NCI-H748 (cell line): ENCODE measurements at regions not wholly inside any gene's neighbourhood (a gene's known extent, or its start where the extent isn't known, plus 50 kb on each side); places are given as distances from the start of the nearest gene placed in this dataset.
"Not testable (repeated sequence)": the region's sequence is repeated elsewhere in the genome, so short reads cannot be mapped to it uniquely, and the experiment has no call there.

Source experiments
- DNase-seq: peaks from one replicate; lab custom pipeline; 2025; ENCODE audit not compliant: unreplicated experiment; lab: John Stamatoyannopoulos, UW

DNA sequence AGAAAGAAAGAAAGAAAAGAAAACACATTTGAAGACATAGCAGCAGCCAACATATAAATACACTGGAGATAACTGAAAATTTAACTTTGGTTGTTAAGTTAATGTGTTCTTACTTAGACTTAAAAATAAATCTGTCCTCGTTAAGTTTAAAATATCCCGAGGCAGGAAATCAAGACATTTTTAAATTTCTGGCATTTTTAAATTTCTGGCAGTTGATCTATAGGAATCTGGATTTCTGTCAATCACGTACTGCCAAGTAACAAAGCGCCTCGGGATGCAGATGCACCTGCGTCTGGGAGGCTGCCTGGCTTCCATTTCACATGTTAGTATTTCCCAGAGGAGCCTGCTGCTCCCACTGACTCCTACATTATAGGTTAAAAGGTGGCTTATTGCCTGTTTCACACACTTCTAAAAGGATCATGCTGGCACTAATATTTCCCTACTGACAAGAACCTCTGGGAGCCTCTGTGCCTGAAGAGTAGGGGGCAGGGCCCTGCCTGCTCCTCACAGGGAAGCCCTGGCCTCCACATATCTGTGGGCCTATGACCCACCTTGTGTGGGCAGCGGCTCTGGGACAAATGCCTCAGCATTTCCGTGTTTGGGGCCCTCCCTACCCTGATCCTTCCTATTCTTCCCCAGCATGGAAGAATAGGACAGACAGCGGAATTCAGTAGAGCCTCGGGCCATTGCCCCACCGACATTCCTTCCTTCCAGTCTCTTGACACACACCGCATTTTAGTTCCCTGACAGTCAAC is 62.8 kb upstream of the ATP12A start:
- DNase-seq: no peak

DNA sequence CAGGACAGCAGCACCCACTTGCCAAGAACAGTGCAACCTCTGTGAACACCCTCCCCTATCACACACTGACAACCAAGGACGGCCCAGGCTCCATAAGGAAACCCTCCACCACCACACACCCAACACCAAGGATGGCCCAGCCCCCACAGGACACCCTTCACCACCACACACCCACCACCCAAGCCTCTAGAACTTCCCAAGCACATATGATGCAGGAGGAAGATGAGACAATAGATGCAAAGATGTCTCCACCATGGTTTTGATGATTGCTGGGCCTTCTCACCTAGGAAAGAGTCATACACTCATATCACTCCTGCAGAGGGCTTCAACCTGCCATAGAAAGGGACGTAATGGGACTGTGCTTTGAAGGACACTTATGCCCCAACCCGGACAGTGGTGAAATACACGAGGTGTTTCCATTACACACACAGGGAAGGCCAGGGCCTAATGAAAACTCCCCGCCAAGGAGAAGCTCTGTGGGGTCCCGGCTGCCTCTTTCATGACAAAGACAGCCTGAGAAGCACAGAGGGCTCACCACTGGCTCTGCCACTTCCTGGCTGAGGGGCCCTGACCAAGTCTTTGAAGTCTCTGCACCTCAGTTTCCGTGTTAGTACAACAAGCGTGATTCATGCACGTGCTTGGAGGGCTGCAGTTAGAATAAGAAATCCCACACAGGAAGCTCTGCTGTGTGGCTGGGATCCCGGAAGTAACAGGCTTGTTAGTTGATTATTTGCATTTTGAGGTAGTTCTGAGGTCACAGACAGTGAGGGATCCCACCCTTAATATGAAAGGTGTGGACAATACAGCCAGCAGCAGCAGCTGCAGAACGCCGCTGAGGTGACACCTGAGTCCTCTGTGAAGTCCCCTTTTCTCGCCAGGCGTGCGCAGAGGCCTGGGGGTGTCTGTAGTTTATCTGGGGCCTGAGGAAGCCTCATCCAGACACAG is 61.9 kb upstream of the ATP12A start:
- DNase-seq: no peak

DNA sequence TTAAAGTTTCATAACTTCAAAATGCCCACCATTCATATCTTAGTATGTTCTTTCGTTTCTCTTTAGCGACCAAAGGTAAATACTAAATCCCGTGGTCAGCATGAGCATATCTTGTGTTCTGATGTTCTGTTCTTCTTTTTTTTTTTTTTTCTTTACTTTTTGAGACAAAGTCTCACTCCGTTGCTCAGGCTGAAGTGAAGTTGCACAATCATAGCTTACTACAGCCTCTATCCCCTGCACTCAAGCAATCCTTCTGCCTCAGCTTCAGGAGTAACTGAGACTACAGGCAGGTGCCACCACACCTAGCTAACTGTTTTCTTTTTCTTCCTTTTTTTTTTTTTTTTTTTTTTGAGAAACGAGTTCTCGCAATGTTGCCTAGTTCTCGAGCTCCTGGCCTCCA is 60.9 kb upstream of the ATP12A start:
- no peak for DNase-seq

DNA sequence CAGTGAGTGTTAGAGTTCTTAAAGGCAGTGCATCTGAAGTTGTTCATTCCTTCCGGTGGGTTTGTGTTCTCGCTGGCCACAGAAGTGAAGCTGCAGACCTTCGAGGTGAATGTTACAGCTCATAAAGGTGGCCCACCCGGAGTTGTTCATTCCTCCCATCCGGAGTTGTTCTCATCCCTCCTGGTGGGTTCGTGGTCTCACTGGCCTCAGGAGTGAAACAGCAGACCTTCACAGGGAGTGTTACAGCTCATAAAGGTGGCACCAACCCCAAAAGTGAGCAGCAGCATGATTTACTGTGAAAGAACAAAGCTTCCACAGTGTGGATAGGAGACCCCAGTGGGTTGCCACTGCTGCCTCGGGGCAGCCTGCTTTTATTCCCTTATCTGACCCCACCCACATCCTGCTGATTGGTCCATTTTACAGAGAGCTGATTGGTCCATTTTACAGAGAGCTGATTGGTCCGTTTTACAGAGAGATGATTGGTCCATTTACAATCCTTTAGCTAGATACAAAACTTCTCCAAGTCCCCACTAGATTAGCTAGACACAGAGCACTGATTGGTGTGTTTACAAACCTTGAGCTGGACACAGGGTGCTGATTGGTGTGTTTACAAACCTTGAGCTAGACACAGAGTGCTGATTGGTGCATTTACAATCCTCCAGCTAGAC is 57.6 kb upstream of the ATP12A start:
- not testable (repeated sequence) for DNase-seq

DNA sequence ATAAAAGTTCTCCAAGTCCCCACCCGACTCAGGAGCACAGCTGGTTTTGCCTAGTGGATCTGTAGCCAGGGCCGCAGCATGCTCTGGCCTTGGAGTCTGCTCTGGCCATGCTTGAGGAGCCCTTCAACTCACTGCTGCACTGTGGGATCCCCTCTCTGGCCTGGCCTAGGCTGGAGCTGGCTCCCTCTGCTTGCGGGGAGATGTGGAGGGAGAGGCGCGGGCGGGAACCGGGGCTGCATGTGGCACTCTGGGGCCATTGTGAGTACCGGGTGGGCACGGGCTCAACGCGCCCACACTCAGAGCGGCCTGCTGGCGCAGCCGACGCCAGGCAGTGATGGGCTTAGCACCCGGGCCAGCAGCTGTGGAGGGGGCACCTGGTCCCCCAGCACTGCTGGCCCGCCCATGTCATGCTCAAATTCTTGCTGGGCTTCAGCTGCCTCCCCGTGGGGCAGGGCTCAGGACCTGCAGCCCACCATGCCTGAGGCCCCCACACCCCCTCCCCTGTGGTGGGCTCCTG is 57.0 kb upstream of the ATP12A start:
- no peak for DNase-seq

DNA sequence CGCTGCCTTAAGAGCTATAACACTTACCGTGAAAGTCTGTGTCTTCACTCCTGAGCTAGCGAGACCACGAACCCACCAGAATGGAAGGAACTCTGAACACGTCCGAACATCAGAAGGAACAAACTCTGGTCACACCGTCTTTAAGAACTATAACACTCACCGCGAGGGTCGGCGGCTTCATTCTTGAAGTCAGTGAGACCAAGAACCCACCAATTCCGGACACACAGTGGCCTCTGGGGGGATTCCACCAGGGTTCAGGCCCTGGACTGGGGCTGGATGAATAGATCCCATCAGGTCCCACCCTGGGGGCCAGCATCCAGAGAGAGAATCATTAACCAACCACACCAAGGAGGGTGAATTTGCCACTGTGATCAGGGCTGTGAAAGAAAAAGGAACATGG is 55.8 kb upstream of the ATP12A start:
- no peak for DNase-seq

DNA sequence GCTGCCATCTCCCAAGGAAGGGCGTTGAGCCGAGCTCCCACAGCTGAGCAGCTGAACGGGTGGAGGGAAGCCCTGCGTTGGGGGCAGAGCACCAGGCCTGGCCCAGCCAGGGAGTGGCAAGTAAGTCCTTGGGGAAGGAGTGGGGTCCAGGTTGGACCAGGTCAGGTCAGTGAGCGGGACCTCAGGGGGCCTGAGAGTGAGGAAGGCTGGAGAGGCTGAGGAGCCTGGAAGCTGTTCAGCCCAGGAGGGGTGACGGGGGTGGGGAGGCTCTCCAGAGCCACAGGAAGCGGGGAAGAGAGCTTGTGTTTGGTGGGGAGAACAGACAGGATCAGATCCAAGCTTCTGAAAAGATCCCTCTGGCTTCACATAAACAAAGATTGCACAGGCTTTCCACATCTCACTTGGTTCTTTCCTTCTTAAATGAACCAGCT is 55.4 kb upstream of the ATP12A start:
- DNase-seq: no peak

DNA sequence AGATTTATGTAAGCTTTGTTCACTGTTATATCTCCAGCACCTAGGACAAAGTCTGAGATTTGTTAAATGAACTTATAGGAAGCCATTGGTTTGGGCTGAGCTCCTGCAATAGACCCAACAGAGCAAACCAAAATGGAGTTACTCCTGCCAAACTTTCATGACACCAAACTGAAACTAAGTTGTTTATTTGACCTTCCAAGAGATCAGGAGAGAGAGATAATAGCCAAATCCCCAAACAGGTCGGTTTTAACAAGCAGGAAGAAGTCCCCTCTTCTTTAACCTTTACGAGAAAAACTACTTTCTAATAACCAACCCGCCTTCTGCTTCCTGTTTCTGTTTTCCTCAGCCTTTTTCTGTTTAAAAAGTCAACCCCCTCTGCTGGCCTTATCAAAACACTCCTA is 54.9 kb upstream of the ATP12A start:
- no peak for DNase-seq

DNA sequence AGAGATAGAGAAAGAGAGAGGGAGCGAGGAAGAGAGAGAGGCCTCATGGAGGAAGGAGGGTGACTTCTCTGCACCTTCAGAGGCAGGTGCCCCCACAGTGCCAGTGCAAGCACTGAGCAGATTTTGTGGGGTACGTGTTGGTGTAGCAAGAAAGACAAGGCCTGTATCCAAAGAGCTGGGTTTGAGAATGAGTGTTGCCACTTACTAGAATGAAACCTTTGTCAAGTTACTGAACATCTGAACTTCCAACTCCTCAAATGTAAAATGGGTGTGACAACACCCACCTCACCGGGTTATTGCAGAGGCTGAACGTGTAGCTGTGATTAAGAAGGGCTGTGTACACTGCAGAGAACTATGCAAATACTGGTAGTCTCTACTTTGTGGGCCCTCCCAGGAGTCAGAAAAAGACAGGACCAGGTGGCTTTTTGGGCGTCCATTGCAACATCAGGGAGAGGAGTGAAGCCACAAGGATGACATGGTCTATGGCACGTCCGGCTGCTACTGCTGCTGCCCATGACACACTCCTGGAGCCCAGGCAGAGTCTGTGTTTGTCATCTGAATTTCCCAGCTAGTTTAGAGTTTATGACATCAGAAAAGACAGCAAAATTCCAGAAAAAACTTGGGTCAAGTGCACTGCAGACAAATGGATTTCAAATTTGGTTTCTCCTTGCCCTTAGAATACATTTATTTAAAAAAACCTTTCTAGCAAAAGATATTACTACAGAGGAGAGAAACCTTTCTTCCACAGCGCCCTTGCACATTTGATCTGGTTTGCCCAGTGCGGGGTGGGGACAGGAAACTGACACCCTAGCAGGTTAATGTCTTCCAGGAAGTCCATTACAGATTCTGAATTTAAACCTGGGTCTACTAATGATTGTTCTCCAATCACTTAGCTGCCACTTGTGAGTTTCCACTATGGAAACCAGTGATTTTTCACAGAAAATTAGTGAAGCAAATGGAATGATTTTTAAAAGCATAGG is 54.0 kb upstream of the ATP12A start:
- no peak for DNase-seq

DNA sequence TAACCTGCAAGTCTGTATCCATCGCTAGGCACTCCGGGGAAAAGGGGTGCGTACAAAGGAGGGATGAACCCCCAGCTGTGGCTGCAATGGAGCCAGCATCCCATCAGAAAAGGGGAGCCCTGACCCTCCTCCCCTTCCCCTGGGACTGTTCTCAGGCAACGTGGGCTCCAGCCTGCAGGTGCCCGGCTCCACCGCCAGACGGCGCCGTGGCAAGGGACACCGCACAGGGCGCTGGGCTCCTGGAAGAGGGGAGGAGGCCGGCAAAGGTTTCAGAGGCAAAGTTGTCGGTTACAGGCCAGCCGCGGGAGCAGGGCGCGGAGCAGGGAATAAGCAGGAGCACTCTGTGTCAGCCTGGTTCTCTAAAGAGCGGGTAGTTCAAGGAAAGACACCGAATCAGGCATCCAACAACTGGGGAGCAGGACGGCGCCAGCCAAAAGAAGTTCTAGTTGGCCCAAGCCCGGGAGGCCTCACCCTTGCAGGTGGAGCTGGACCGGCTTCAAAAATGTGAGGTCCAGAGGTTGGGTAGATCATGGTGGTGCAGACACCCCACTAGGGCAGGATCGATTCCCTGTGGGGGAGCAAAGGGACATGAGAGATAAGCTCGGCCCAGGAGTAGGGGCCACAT is 53.0 kb upstream of the ATP12A start:
- DNase-seq: no peak

DNA sequence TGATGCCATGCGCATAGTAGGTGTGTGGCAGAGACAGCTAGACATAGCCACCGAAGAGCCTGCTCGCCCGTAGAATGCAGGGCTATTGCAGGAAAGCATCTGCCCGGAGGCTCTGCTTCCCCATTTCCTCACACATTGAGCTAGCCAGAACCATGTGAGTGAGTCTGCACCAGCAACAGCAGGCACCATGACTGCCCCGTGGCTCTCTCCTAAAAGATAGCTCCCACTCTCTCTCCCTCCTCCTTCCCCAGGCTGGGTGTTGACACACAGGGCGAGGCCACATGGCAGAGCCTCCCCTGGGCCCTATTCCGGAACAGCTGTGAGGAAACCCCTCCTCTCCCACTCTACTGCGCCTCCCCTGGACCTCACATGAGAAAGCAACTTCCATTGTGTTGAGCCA is 52.3 kb upstream of the ATP12A start:
- no peak for DNase-seq

DNA sequence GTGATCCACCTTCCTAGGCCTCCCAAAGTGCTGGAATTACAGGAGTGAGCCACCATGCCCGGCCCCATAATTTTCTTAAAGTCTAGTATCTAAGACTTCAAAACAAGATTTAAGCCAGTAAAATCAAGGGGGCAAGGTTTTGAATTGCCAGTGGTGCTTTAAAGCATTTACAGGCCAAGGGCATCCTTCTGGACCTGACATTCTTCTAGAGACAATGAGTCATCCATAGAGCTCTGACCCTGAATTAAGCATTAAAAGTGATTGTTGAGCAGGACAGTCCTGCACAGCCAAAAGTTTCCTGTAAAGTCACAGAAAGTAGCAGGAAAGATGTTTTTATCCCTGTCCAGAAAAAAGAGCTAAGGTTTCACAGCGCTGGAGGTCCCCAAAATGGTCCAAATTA is 50.9 kb upstream of the ATP12A start:
- no peak for DNase-seq

DNA sequence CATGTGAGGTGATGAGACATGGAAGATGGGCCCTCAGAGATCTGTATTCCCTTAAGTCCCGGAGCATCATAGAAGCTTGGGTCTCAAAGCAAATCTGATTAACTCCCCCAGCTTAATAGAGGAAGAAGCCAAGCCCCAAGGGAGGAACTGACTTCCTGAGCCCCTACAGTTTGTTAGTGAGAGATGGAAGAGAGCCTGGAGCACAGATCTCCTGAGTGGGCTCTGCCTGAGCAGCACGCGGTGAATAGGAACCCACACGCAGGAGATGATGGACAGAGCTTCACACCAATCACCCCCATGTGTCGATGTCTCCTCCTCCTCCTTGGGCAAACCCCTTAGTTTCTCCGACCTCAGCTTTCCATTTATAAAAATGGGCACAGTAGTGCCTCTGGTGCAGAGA is 50.1 kb upstream of the ATP12A start:
- no peak for DNase-seq
